H1 (cell line): ENCODE measurements at regions not wholly inside any gene's neighbourhood (a gene's known extent, or its start where the extent isn't known, plus 50 kb on each side); places are given as distances from the start of the nearest gene placed in this dataset.

Source experiments
- CTCF ChIA-PET: fragments of 300-600 bp; sonication (Branson Sonifier 250); formaldehyde crosslinking; loops from one replicate; lab custom pipeline; 2021; ENCODE audit not compliant: partially characterized antibody; lab: Charles Lee
- POLR2A ChIA-PET: fragments of 300-600 bp; sonication (Branson Sonifier 250); formaldehyde crosslinking; loops from one replicate; lab custom pipeline; 2021; ENCODE audit warnings: inconsistent platforms; ENCODE audit not compliant: partially characterized antibody; lab: Charles Lee
- DNase-seq, 2 experiments: peaks; one replicate each; pipeline versions ENCODE4 v3.0.0 to v3.0.0-alpha.2; 2010 to 2022; ENCODE audit warnings: low spot score in 2 of 2, low read depth in 1 of 2, mixed read lengths in 1 of 2
- FAIRE-seq: peaks from 2 replicates; lab custom pipeline; 2011; peaks lifted over from hg19 to GRCh38; lab: Jason Lieb, UNC
- H2AFZ ChIP-seq: 2 replicates; pipeline ENCODE4 v1.8.1; 2012; ENCODE audit warnings: low read length, inconsistent platforms
- H2AK5ac ChIP-seq: 2 replicates; pipeline ENCODE4 v1.6.1; 2013; ENCODE audit warnings: low read depth, low read length
- H2BK120ac ChIP-seq: replicated peaks from 2 replicates; pipeline ENCODE3; 2013; ENCODE audit warnings: low read depth, low read length, inconsistent platforms
- H2BK12ac ChIP-seq: 2 replicates; pipeline ENCODE4 v1.6.1; 2013; ENCODE audit warnings: low read depth, low read length
- H2BK15ac ChIP-seq: 2 replicates; pipeline ENCODE4 v1.6.1; 2013; ENCODE audit warnings: low read length
- H2BK20ac ChIP-seq: 2 replicates; pipeline ENCODE4 v1.6.1; 2013; ENCODE audit warnings: low read length
- H2BK5ac ChIP-seq: 2 replicates; pipeline ENCODE4 v1.6.1; 2013; ENCODE audit warnings: low read depth, low read length
- H3K14ac ChIP-seq: 2 replicates; pipeline ENCODE4 v1.6.1; 2013; ENCODE audit warnings: inconsistent platforms; ENCODE audit not compliant: insufficient read length
- H3K18ac ChIP-seq: 2 replicates; pipeline ENCODE4 v1.6.1; 2013; ENCODE audit warnings: low read length; ENCODE audit errors: extremely low read depth
- H3K23ac ChIP-seq: 2 replicates; pipeline ENCODE4 v1.6.1; 2013; ENCODE audit warnings: inconsistent platforms; ENCODE audit not compliant: insufficient read length
- H3K23me2 ChIP-seq: 2 replicates; pipeline ENCODE4 v1.6.1; 2013; ENCODE audit warnings: low read depth, low read length
- H3K27ac ChIP-seq: 2 replicates; pipeline ENCODE4 v1.6.1; 2011; ENCODE audit warnings: low read depth, low read length, inconsistent platforms
- H3K27me3 ChIP-seq, 4 experiments: replicated peaks in 1 of 4; 1 replicate in 1 of 4; 2 replicates in 3 of 4; pipeline versions ENCODE4 v1.6.1 to v1.8.1; 2011 to 2013; ENCODE audit warnings: low read length in 3 of 4, mild to moderate bottlenecking in 3 of 4, inconsistent platforms in 2 of 4, mixed read lengths in 2 of 4, moderate library complexity in 1 of 4; ENCODE audit not compliant: control insufficient read depth in 3 of 4, insufficient read depth in 3 of 4; ENCODE audit errors: extremely low read depth in 1 of 4
- H3K36me3 ChIP-seq, 4 experiments: 2 replicates each; pipeline versions ENCODE4 v1.6.1 to v1.8.1; 2011 to 2013; ENCODE audit warnings: mild to moderate bottlenecking in 4 of 4, low read length in 3 of 4, moderate library complexity in 2 of 4, control low read depth in 1 of 4, inconsistent platforms in 1 of 4; ENCODE audit not compliant: insufficient read depth in 4 of 4, control insufficient read depth in 2 of 4
- H3K4ac ChIP-seq: replicated peaks from 2 replicates; pipeline ENCODE3; 2013; ENCODE audit warnings: low read length, low read depth, mixed read lengths, inconsistent platforms; ENCODE audit not compliant: insufficient read length
- H3K4me1 ChIP-seq, 4 experiments: replicated peaks in 1 of 4; 1 replicate in 1 of 4; 2 replicates in 3 of 4; pipeline versions ENCODE4 v1.6.1 to v1.8.1; 2011 to 2013; ENCODE audit warnings: low read length in 3 of 4, inconsistent platforms in 2 of 4, mixed read lengths in 1 of 4; ENCODE audit not compliant: insufficient read depth in 4 of 4, control insufficient read depth in 3 of 4
- H3K4me2 ChIP-seq, 2 experiments: 2 replicates each; pipeline versions ENCODE4 v1.6.1 to v1.8.1; 2011 to 2013; ENCODE audit warnings: low read depth in 2 of 2, low read length in 2 of 2, control low read depth in 1 of 2, inconsistent platforms in 1 of 2, mild to moderate bottlenecking in 1 of 2; ENCODE audit not compliant: insufficient read depth in 1 of 2
- H3K4me3 ChIP-seq, 4 experiments: fragments of 200-600, 300-600 bp in 1 of 4; sonication (generic), shearing (Covaris generic), sonication (Bioruptor Twin) in 1 of 4; 2 replicates each; pipeline versions ENCODE4 v1.5.1 to v1.8.1; 2011 to 2016; ENCODE audit warnings: low read length in 4 of 4, low read depth in 3 of 4, control low read depth in 2 of 4, inconsistent platforms in 2 of 4, mild to moderate bottlenecking in 2 of 4, mixed read lengths in 1 of 4, moderate library complexity in 1 of 4; ENCODE audit not compliant: insufficient read depth in 2 of 4; ENCODE audit errors: extremely low read depth in 1 of 4
- H3K56ac ChIP-seq: replicated peaks from 2 replicates; pipeline ENCODE3; 2013; ENCODE audit warnings: low read depth, mild to moderate bottlenecking, mixed read lengths, low read length, inconsistent platforms; ENCODE audit not compliant: insufficient read length
- H3K79me1 ChIP-seq: 2 replicates; pipeline ENCODE4 v1.6.1; 2013; ENCODE audit warnings: low read depth, low read length, control low read depth
- H3K79me2 ChIP-seq, 2 experiments: 2 replicates each; pipeline versions ENCODE4 v1.6.1 to v1.8.1; 2012 to 2013; ENCODE audit warnings: low read length in 2 of 2, mild to moderate bottlenecking in 2 of 2, inconsistent platforms in 1 of 2; ENCODE audit not compliant: insufficient read depth in 2 of 2, control insufficient read depth in 1 of 2
- H3K9ac ChIP-seq, 4 experiments: replicated peaks in 1 of 4; 1 replicate in 1 of 4; 2 replicates in 3 of 4; pipeline versions ENCODE4 v1.6.1 to v1.8.1; 2011 to 2013; ENCODE audit warnings: low read depth in 3 of 4, low read length in 3 of 4, control low read depth in 2 of 4, mild to moderate bottlenecking in 2 of 4, moderate library complexity in 2 of 4, inconsistent platforms in 1 of 4; ENCODE audit errors: extremely low read depth in 1 of 4
- H3K9me3 ChIP-seq, 2 experiments: 2 replicates each; pipeline versions ENCODE4 v1.6.1 to v1.8.1; 2012 to 2013; ENCODE audit warnings: mild to moderate bottlenecking in 2 of 2, moderate library complexity in 2 of 2, control low read depth in 1 of 2, inconsistent platforms in 1 of 2, low read depth in 1 of 2, low read length in 1 of 2, mixed read lengths in 1 of 2; ENCODE audit not compliant: insufficient read depth in 2 of 2
- H4K20me1 ChIP-seq, 2 experiments: replicated peaks in 1 of 2; 2 replicates each; pipeline versions ENCODE3 to v1.8.1; 2011 to 2013; ENCODE audit warnings: inconsistent platforms in 2 of 2, low read length in 2 of 2, mild to moderate bottlenecking in 1 of 2; ENCODE audit not compliant: insufficient read depth in 2 of 2, control insufficient read depth in 1 of 2
- H4K5ac ChIP-seq: 2 replicates; pipeline ENCODE4 v1.6.1; 2013; ENCODE audit warnings: low read length, low read depth, mixed read lengths, inconsistent platforms; ENCODE audit not compliant: insufficient read length
- H4K8ac ChIP-seq: 2 replicates; pipeline ENCODE4 v1.8.0; 2013; ENCODE audit warnings: mild to moderate bottlenecking, moderate library complexity, low read length, inconsistent platforms; ENCODE audit not compliant: insufficient read depth; ENCODE audit errors: extremely low read depth
- H4K91ac ChIP-seq: replicated peaks from 2 replicates; pipeline ENCODE3; 2013; ENCODE audit warnings: low read length, mixed read lengths, inconsistent platforms; ENCODE audit not compliant: insufficient read length
- ATF3 ChIP-seq: IDR thresholded peaks from 2 replicates; pipeline ENCODE4 v1.6.1; 2011; ENCODE audit warnings: low read depth, mild to moderate bottlenecking, low read length; ENCODE audit not compliant: insufficient read depth
- BRCA1 ChIP-seq: IDR thresholded peaks from 2 replicates; pipeline ENCODE4 v1.6.1; 2012; ENCODE audit warnings: low read depth, low read length, improper control_type of control experiment
- CHD2 ChIP-seq: IDR thresholded peaks from 2 replicates; pipeline ENCODE4 v1.6.1; 2012; ENCODE audit warnings: low read length, improper control_type of control experiment
- CTBP2 ChIP-seq: IDR thresholded peaks from 2 replicates; pipeline ENCODE4 v1.7.0; 2011; ENCODE audit warnings: borderline replicate concordance, mild to moderate bottlenecking, moderate library complexity, mixed read lengths, low read length; ENCODE audit not compliant: insufficient read depth, insufficient read length
- CTCF ChIP-seq, 3 experiments: IDR thresholded peaks; 1 replicate in 2 of 3; 2 replicates in 1 of 3; pipeline versions ENCODE4 v1.5.1 to v1.6.1; 2011; ENCODE audit warnings: low read length in 3 of 3, mild to moderate bottlenecking in 3 of 3, inconsistent platforms in 2 of 3, low read depth in 1 of 3, moderate library complexity in 1 of 3; ENCODE audit not compliant: insufficient read depth in 1 of 3; ENCODE audit errors: control extremely low read depth in 1 of 3
- EGR1 ChIP-seq: IDR thresholded peaks from 2 replicates; pipeline ENCODE4 v1.6.1; 2011; ENCODE audit warnings: low read depth, low read length, borderline replicate concordance
- POLR2AphosphoS5 ChIP-seq: IDR thresholded peaks from 2 replicates; pipeline ENCODE4 v1.6.1; 2011; ENCODE audit warnings: low read depth, low read length
- RAD21 ChIP-seq, 2 experiments: IDR thresholded peaks in 1 of 2; conservative IDR thresholded peaks in 1 of 2; 2 replicates each; pipeline ENCODE4 v1.6.1; 2011; ENCODE audit warnings: low read depth in 2 of 2, low read length in 2 of 2, improper control_type of control experiment in 1 of 2, inconsistent platforms in 1 of 2, mild to moderate bottlenecking in 1 of 2, moderate library complexity in 1 of 2
- SIRT6 ChIP-seq: IDR thresholded peaks from one replicate; pipeline ENCODE4 v1.7.1; 2012; ENCODE audit warnings: low read length, inconsistent platforms
- WGBS, 2 experiments: shearing (Covaris generic) in 1 of 2; methylation state at CpG; one replicate each; pipeline versions ENCODE4 v1.1.6 to v1.1.7; 2013 to 2015; ENCODE audit warnings: low lambda C conversion rate in 2 of 2, mixed read lengths in 2 of 2, inconsistent platforms in 1 of 2, low coverage in 1 of 2, missing lambda C conversion rate in 1 of 2; ENCODE audit not compliant: insufficient replicate concordance in 2 of 2, insufficient coverage in 1 of 2, insufficient read length in 1 of 2; ENCODE audit errors: extremely low coverage in 1 of 2, missing lambda C conversion rate in 1 of 2; 5-methylcytosine and 5-hydroxymethylcytosine counted together
- TF ChIP-seq, protein P1 (sequence below): IDR thresholded peaks from 2 replicates; pipeline ENCODE4 v1.6.1; 2012; ENCODE audit warnings: low read length, inconsistent platforms

GRCh38 chr7:159213253-159213652 lies 68.6 kb upstream of the VIPR2 start:
- no peak overlapping the region for H3K4me2 ChIP-seq
- no peak overlapping the region for H4K8ac ChIP-seq
- no peak overlapping the region for H2BK5ac ChIP-seq
- no peak overlapping the region for H2BK12ac ChIP-seq
- no peaks in the 10 kb centered on the region for H4K20me1 ChIP-seq
- no peak overlapping the region for H3K14ac ChIP-seq
- no peak overlapping the region for H2BK20ac ChIP-seq
- no peaks in the 10 kb centered on the region for H3K27me3 ChIP-seq
- POLR2A ChIA-PET = no interaction called here
- no peak overlapping the region for H3K18ac ChIP-seq
- H3K23me2 ChIP-seq = no peaks in the 10 kb centered on the region
- no peak overlapping the region for H3K9ac ChIP-seq
- CTCF ChIA-PET = no interaction called here
- no peak overlapping the region for H2AFZ ChIP-seq
- 69% methylated on average over 2 of the region's 2 CpGs; no CpG with 5 or more reads in 1 of the 2 experiments for WGBS, 2 experiments
- no peak overlapping the region for H2AK5ac ChIP-seq
- no peak overlapping the region for H3K27ac ChIP-seq
- H3K23ac ChIP-seq = no peak overlapping the region
- H3K4ac ChIP-seq = no peak overlapping the region
- DNase-seq (peak in 1 of 2 experiments; percentile 6), FAIRE-seq (no peak)
- no peak overlapping the region for H3K56ac ChIP-seq
- peaks cover 0 to 2% (median 0%) of the 10 kb centered on the region in 4 experiments; a peak in 1 of 8 replicates for H3K36me3 ChIP-seq
- no peaks in the 10 kb centered on the region for H3K79me1 ChIP-seq
- no peak overlapping the region for H3K4me3 ChIP-seq
- peaks cover 64 to 72% of the 10 kb centered on the region in 2 experiments for H3K9me3 ChIP-seq
- H4K5ac ChIP-seq = no peak overlapping the region
- H4K91ac ChIP-seq = no peak overlapping the region
- no peak overlapping the region for H2BK120ac ChIP-seq
- no peak overlapping the region for H2BK15ac ChIP-seq
- no peaks in the 10 kb centered on the region for H3K79me2 ChIP-seq
- no peaks in the 10 kb centered on the region for H3K4me1 ChIP-seq
- no peak for TF ChIP-seq SIRT6
- no peak for TF ChIP-seq CHD2
- no peak for TF ChIP-seq CTCF (IDR thresholded peaks at IDR 0.05; ENCODE audit: control extremely low read depth in 1 of 3, insufficient read depth in 1 of 3, low read depth in 1 of 3, low read length in 3 of 3)
- no peak for TF ChIP-seq BRCA1
- no peak for TF ChIP-seq RAD21 (IDR thresholded peaks at IDR 0.05 in 1 of 2, conservative IDR thresholded peaks at IDR 0.05 in 1 of 2; ENCODE audit: low read depth in 2 of 2, low read length in 2 of 2)
- no peak for TF ChIP-seq CTBP2
- TF ChIP-seq EGR1 = no peak
- no peak for TF ChIP-seq POLR2AphosphoS5
- TF ChIP-seq, protein P1, sequence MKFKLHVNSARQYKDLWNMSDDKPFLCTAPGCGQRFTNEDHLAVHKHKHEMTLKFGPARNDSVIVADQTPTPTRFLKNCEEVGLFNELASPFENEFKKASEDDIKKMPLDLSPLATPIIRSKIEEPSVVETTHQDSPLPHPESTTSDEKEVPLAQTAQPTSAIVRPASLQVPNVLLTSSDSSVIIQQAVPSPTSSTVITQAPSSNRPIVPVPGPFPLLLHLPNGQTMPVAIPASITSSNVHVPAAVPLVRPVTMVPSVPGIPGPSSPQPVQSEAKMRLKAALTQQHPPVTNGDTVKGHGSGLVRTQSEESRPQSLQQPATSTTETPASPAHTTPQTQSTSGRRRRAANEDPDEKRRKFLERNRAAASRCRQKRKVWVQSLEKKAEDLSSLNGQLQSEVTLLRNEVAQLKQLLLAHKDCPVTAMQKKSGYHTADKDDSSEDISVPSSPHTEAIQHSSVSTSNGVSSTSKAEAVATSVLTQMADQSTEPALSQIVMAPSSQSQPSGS = no peak
- no peak for TF ChIP-seq ATF3
